SW 1271 (cell line): ENCODE measurements at regions not wholly inside any gene's neighbourhood (a gene's known extent, or its start where the extent isn't known, plus 50 kb on each side); places are given as distances from the start of the nearest gene placed in this dataset.
"Not testable (repeated sequence)": the region's sequence is repeated elsewhere in the genome, so short reads cannot be mapped to it uniquely, and the experiment has no call there.

ENCODE experiments used
- DNase-seq, 2 experiments: peaks; one replicate each; lab custom pipeline; 2025; lab: John Stamatoyannopoulos, UW

- no peak for DNase-seq
These were observed 257.6 kb downstream of the FOXL1 start for GRCh38 chr16:86835982-86836381.

- no peak for DNase-seq
These were observed 258.3 kb downstream of the FOXL1 start for GRCh38 chr16:86836503-86837129.

GRCh38 chr16:86843812-86844211, 265.5 kb downstream of the FOXL1 start:
- DNase-seq: no peak

GRCh38 chr16:86844695-86845094, 266.3 kb downstream of the FOXL1 start:
- no peak for DNase-seq

- no peak for DNase-seq
These were observed 267.8 kb downstream of the FOXL1 start for GRCh38 chr16:86846136-86846535.

- DNase-seq: no peak
These were observed 270.5 kb downstream of the FOXL1 start for GRCh38 chr16:86848821-86849220.

- DNase-seq: no peak
These were observed 272.3 kb downstream of the FOXL1 start for GRCh38 chr16:86850670-86851069.

DNA sequence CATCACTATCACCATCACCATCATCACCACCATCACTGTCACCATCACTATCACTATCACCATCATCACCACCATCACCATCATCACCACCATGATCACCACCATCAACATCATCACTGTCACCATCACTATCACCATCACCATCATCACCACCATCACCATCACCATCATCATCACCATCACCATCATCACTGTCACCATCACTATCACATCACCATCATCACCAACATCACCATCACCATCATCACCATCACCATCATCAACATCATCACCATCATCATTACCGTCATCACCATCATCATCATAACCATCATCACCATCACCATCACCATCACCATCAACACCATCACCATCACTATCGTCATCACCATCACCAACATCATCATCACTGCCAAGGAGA, 273.8 kb downstream of the FOXL1 start:
- no peak for DNase-seq

DNA sequence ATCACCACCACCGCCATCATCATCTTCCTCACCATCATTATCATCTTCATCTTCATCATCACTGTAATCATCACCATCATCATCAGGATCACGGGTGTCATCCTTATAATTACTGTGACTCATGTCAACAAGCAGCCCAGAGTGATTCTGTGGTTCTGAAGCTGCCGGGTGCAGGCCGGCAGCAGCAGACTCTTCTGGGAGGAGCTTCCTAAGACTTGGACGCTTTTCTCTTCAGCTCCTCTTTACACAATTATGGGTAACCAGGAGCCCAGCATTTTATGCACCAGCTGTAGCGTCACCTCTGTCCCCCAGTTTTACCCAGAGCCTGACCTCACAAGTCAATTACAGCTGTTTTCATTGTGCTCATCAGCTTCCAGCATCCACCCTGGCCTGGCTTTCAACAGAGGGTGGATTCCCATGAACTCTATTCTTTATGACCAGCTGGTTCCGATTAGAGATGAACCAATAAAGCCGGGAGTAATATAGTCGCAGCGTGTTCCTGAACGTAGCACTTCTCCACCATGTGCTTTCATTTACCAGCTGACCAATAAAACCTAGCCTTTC, 275.8 kb downstream of the FOXL1 start:
- no peak for DNase-seq

DNA sequence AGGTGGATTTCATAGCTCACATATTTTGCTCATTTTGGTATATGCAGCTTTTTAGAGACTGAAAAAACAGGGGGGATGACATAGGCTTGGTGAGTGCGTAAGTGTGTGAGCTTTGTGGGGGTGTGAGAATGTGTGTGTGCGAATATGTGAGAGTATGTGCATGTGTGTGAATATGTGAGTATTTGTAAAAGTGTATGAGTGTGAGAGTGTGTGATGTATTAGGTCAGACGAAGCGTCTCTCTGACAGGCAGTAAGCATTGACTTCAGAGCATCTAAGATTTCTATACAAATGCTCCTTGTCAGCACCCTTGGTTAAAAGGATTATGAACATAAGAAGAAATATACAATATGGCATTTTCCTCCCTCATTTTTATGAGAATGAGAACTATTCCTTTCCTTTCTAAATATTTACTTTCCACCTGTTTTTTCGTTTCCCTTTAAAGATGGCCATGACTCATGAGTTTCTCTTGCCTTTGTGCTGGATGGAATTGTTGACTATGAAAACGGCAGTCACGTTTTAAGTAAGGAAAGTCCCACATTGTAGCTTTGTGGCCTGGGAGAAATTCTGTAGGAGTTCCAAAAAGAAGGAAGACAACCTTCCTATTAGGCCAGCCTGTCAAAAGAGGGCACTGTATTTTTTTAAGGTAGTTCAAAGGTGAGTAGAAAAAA, 276.4 kb downstream of the FOXL1 start:
- no peak for DNase-seq

- DNase-seq: no peak
These were observed 278.7 kb downstream of the FOXL1 start for GRCh38 chr16:86856946-86857586.

- no peak for DNase-seq
These were observed 279.5 kb downstream of the FOXL1 start for GRCh38 chr16:86857807-86858206.

GRCh38 chr16:86858501-86858900, 280.2 kb downstream of the FOXL1 start:
- DNase-seq: no peak

DNA sequence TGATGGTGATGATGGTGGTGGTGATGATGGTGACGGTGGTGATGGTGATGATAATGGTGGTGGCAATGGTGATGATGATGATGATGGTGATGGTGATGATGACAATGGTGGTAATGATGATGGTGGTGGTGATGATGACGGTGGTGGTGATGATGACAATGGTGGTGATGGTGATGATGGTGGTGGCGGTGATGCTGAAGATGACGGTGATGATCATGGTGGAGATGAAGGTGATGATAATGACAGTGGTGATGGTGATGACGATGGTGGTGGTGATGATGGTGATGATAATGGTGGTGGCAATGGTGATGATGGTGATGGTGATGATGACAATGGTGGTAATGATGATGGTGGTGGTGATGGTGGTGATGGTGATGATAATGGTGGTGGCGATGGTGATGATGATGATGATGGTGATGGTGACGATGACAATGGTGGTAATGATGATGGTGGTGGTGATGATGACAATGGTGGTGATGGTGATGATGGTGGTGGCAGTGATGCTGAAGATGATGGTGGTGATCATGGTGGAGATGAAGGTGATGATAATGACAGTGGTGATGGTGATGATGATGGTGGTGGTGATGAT, 283.0 kb downstream of the FOXL1 start:
- DNase-seq: not testable (repeated sequence)

DNA sequence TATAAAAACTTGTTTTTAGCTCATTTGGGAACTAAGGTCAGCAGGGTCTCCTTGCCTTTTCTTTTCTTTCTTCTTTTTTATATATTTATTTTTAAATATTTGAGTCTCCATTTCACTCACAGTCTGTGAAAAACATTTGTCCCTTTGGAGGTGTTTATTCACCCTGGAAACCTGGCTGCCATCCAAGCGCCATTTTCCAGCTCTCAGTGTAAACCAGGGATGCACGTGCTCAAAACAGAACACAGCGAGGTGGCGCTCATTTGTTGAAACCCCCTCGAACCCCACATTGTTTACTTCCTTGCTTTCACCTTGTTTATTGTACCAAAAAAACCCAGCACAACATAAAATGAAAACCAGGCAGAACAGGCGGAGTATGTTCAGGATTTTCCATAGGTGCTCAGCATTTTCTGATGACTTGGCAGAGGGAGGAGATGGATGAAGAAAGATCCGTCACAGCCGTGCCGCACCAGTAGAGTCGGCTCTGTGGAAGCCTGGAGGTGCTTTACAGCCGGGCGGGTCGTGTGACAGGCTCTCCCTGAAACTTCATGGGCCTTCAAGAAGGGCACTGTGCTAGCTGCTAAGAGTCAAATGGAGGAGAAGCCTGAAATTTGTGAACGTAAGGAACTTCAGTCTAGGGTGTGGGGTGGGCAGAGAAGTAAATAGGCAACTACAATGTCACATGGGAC, 284.4 kb downstream of the FOXL1 start:
- DNase-seq: no peak

DNA sequence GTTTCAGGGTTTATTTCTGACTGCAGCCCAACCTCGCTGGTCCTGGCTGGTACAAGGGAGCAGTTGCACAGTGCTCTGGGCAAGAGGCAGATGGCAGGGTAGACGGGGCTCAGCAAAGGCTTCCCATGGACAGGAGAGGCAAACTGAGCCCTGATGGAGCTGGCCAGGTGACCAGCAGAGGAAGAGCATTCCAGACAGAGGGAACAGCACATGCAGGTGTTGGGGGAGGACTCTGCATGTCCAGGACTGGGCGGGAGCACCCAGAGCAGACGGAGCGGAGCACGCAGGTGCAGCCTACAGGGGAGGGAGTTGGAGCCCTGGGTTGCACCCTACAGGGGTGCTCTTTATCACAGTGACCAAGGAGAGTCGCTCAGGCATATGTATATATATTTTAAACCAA, 285.3 kb downstream of the FOXL1 start:
- DNase-seq: no peak

GRCh38 chr16:86864586-86864985, 286.2 kb downstream of the FOXL1 start:
- DNase-seq: no peak

GRCh38 chr16:86865851-86866662, 287.7 kb downstream of the FOXL1 start:
- DNase-seq: no peak

DNA sequence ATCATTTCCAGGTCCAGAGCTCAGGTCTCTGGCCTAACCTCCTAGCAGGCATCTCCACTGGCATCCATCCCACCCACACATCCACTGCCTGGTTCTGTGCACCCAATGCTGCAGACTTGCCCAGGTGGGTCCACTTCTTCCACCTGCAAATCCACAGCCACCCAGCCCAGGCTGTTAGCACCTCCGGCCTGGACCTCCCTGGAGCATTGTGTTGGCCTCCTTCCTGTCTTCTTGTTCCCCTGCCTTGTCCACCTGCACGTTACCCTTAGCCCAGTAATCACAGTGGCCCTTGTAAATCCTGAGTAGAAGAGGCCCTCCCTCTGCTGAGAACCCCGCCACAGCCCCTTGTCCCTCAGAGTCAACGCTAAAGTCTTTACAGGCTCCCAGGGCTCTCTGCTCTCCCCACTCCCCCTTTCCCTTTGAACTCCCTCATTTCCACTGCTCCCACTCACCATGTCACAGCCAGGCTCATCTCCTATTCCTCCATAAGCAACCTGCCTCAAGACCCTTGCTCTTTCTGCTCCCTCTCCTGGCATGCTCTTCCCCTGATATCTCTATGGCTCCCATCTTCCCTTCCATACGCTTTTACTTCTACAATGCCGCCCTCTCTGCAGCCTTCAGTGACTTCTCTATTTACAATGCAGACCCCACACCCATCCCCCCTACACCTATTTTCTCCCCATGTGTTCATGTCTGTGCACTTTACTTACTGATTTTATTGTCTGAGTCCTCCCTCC, 288.8 kb downstream of the FOXL1 start:
- no peak for DNase-seq

GRCh38 chr16:86868070-86868469, 289.7 kb downstream of the FOXL1 start:
- DNase-seq: no peak

DNA sequence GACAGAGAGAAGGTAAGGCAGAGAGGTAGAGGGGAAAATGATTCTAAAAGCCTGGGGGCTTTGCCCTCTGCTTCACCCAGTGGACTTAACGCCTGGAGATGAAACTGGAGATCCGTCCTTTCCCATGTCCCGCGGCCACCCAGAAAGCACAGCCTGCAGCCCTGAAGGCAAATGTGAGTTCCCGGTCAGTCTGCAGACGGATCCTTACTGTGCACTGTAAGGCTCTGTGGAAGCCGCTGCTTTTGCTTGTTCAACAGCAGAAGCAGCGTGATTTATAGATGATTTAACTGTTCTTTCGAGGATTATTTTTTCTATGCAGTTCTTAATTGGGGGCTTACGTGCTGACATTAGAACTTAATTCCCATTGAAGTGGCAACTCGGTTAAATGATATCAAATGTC, 290.4 kb downstream of the FOXL1 start:
- DNase-seq: no peak
